ENCODE measurements at regions not wholly inside any gene's neighbourhood (a gene's known extent, or its start where the extent isn't known, plus 50 kb on each side); places are given as distances from the start of the nearest gene placed in this dataset.
A peak's percentile ranks its signal among the peaks of the same experiment; 100 is the strongest.

GRCh38 chr6:25057111-25057905 lies 121.5 kb upstream of the RIPOR2 start:
- TF ChIP-seq POLR2AphosphoS5 (IDR thresholded peaks at IDR 0.05; ENCODE audit: low read depth, low read length) (no peak), TAF1 (IDR thresholded peaks at IDR 0.05; ENCODE audit: borderline replicate concordance, low read depth, low read length) (no peak), POLR2A (IDR thresholded peaks at IDR 0.05; ENCODE audit: low read depth, low read length) (no peak)
- FAIRE-seq: no peak
- DNase-seq (ENCODE audit: insufficient read length): no peak

GRCh38 chr6:25058441-25058840 lies 122.7 kb upstream of the RIPOR2 start:
- DNase-seq (ENCODE audit: insufficient read length) (no peak), FAIRE-seq (no peak)
- no peak for TF ChIP-seq TAF1 (IDR thresholded peaks at IDR 0.05; ENCODE audit: borderline replicate concordance, low read depth, low read length)
- no peak for TF ChIP-seq POLR2A (IDR thresholded peaks at IDR 0.05; ENCODE audit: low read depth, low read length)
- TF ChIP-seq POLR2AphosphoS5 (IDR thresholded peaks at IDR 0.05; ENCODE audit: low read depth, low read length): no peak

GRCh38 chr6:25058941-25059340 lies 123.2 kb upstream of the RIPOR2 start:
- no peak for FAIRE-seq

GRCh38 chr6:25060522-25060921 lies 124.8 kb upstream of the RIPOR2 start:
- TF ChIP-seq POLR2A (IDR thresholded peaks at IDR 0.05; ENCODE audit: low read depth, low read length) (no peak), TAF1 (IDR thresholded peaks at IDR 0.05; ENCODE audit: borderline replicate concordance, low read depth, low read length) (no peak), POLR2AphosphoS5 (IDR thresholded peaks at IDR 0.05; ENCODE audit: low read depth, low read length) (no peak)
- no peak for DNase-seq (ENCODE audit: insufficient read length)
- no peak for FAIRE-seq

More at GRCh38 chr6:25058941-25059340, 123.2 kb upstream of the RIPOR2 start:
- no peak for DNase-seq (ENCODE audit: insufficient read length)
- TF ChIP-seq TAF1 (IDR thresholded peaks at IDR 0.05; ENCODE audit: borderline replicate concordance, low read depth, low read length) (no peak), POLR2A (IDR thresholded peaks at IDR 0.05; ENCODE audit: low read depth, low read length) (no peak), POLR2AphosphoS5 (IDR thresholded peaks at IDR 0.05; ENCODE audit: low read depth, low read length) (no peak)

- DNase-seq (ENCODE audit: insufficient read length): no peak
- no peak for FAIRE-seq
Observed at GRCh38 chr6:25061289-25061936, 125.7 kb upstream of the RIPOR2 start.

GRCh38 chr6:25062070-25062811 lies 126.5 kb upstream of the RIPOR2 start:
- DNase-seq (ENCODE audit: insufficient read length) (no peak), FAIRE-seq (no peak)
- TF ChIP-seq POLR2A (IDR thresholded peaks at IDR 0.05; ENCODE audit: low read depth, low read length) (no peak), TAF1 (IDR thresholded peaks at IDR 0.05; ENCODE audit: borderline replicate concordance, low read depth, low read length) (no peak), POLR2AphosphoS5 (IDR thresholded peaks at IDR 0.05; ENCODE audit: low read depth, low read length) (no peak)

More at GRCh38 chr6:25061289-25061936, 125.7 kb upstream of the RIPOR2 start:
- TF ChIP-seq TAF1 (IDR thresholded peaks at IDR 0.05; ENCODE audit: borderline replicate concordance, low read depth, low read length): no peak
- no peak for TF ChIP-seq POLR2A (IDR thresholded peaks at IDR 0.05; ENCODE audit: low read depth, low read length)
- no peak for TF ChIP-seq POLR2AphosphoS5 (IDR thresholded peaks at IDR 0.05; ENCODE audit: low read depth, low read length)

- no peak for DNase-seq (ENCODE audit: insufficient read length)
- no peak for FAIRE-seq
- TF ChIP-seq POLR2A (IDR thresholded peaks at IDR 0.05; ENCODE audit: low read depth, low read length) (no peak), POLR2AphosphoS5 (IDR thresholded peaks at IDR 0.05; ENCODE audit: low read depth, low read length) (no peak), TAF1 (IDR thresholded peaks at IDR 0.05; ENCODE audit: borderline replicate concordance, low read depth, low read length) (no peak)
Observed at GRCh38 chr6:25064006-25064405, 128.2 kb upstream of the RIPOR2 start.

GRCh38 chr6:25065666-25066065 lies 129.9 kb upstream of the RIPOR2 start:
- FAIRE-seq: no peak
- DNase-seq (ENCODE audit: insufficient read length): no peak
- TF ChIP-seq POLR2A (IDR thresholded peaks at IDR 0.05; ENCODE audit: low read depth, low read length) (no peak), TAF1 (IDR thresholded peaks at IDR 0.05; ENCODE audit: borderline replicate concordance, low read depth, low read length) (no peak), POLR2AphosphoS5 (IDR thresholded peaks at IDR 0.05; ENCODE audit: low read depth, low read length) (no peak)

- DNase-seq (ENCODE audit: insufficient read length) (no peak), FAIRE-seq (no peak)
- no peak for TF ChIP-seq TAF1 (IDR thresholded peaks at IDR 0.05; ENCODE audit: borderline replicate concordance, low read depth, low read length)
Observed at GRCh38 chr6:25066593-25066992, 130.8 kb upstream of the RIPOR2 start.

- DNase-seq (ENCODE audit: insufficient read length) (no peak), FAIRE-seq (no peak)
- TF ChIP-seq TAF1 (IDR thresholded peaks at IDR 0.05; ENCODE audit: borderline replicate concordance, low read depth, low read length) (no peak), POLR2AphosphoS5 (IDR thresholded peaks at IDR 0.05; ENCODE audit: low read depth, low read length) (no peak), POLR2A (IDR thresholded peaks at IDR 0.05; ENCODE audit: low read depth, low read length) (no peak)
Observed at GRCh38 chr6:25068866-25069265, 133.1 kb upstream of the RIPOR2 start.

- no peak for TF ChIP-seq TAF1 (IDR thresholded peaks at IDR 0.05; ENCODE audit: borderline replicate concordance, low read depth, low read length)
- no peak for TF ChIP-seq POLR2A (IDR thresholded peaks at IDR 0.05; ENCODE audit: low read depth, low read length)
- no peak for TF ChIP-seq POLR2AphosphoS5 (IDR thresholded peaks at IDR 0.05; ENCODE audit: low read depth, low read length)
- peak; percentile 29 for DNase-seq (ENCODE audit: insufficient read length)
- FAIRE-seq: peak; percentile 94
Observed at GRCh38 chr6:25070547-25071366, 135.0 kb upstream of the RIPOR2 start.
